Gastrocnemius medialis (tissue), 4 donors: ENCODE measurements at regions not wholly inside any gene's neighbourhood (a gene's known extent, or its start where the extent isn't known, plus 50 kb on each side); places are given as distances from the start of the nearest gene placed in this dataset.

ENCODE experiments used
- ATAC-seq, 2 donors: fragments of 150-250 bp; one replicate each; pipeline ENCODE4 v1.9.1; 2016
- DNase-seq, 2 donors: peaks; one replicate each; pipeline ENCODE4 v3.0.0-alpha.2; 2019
- H3K27ac ChIP-seq, 4 donors: fragments of 200-600 bp; sonication (generic); 1 replicate in 1 of 4; 2 replicates in 3 of 4; pipeline ENCODE4 v1.5.1; 2016 to 2018; ENCODE audit warnings: mild to moderate bottlenecking in 2 of 4, moderate library complexity in 1 of 4
- H3K27me3 ChIP-seq, 3 donors: fragments of 200-600 bp; sonication (generic) in 2 of 3; 1 replicate in 1 of 3; 2 replicates in 2 of 3; pipeline versions ENCODE4 v1.5.1 to v1.6.0; 2016 to 2019; ENCODE audit warnings: mild to moderate bottlenecking in 1 of 3, moderate library complexity in 1 of 3
- H3K36me3 ChIP-seq, 2 donors: fragments of 200-600 bp; sonication (generic) in 1 of 2; one replicate each; pipeline ENCODE4 v1.5.1; 2017 to 2018
- H3K4me1 ChIP-seq, 2 donors: fragments of 200-600 bp; sonication (generic) in 1 of 2; one replicate each; pipeline ENCODE4 v1.5.1; 2016 to 2017; ENCODE audit warnings: mild to moderate bottlenecking in 2 of 2
- H3K4me3 ChIP-seq, 4 donors: fragments of 200-600 bp; sonication (generic) in 3 of 4; 1 replicate in 1 of 4; 2 replicates in 3 of 4; pipeline ENCODE4 v1.5.1; 2016 to 2019; ENCODE audit warnings: mild to moderate bottlenecking in 2 of 4
- H3K9me3 ChIP-seq, 3 donors: fragments of 200-600 bp; sonication (generic) in 2 of 3; 1 replicate in 1 of 3; 2 replicates in 2 of 3; pipeline ENCODE4 v1.5.1; 2016 to 2019
- CTCF ChIP-seq, 5 experiments: fragments of 450-650 bp in 3 of 5; fragments of 200-600 bp in 2 of 5; sonication (generic) in 2 of 5; IDR thresholded peaks in 4 of 5; conservative IDR thresholded peaks in 1 of 5; 1 replicate in 4 of 5; 2 replicates in 1 of 5; pipeline ENCODE4 v1.5.1; 2016 to 2019; ENCODE audit warnings: antibody characterized with exemption in 5 of 5, mild to moderate bottlenecking in 3 of 5, moderate library complexity in 3 of 5
- POLR2A ChIP-seq, 2 donors: fragments of 450-650 bp; IDR thresholded peaks; one replicate each; pipeline ENCODE4 v1.6.1; 2017; ENCODE audit warnings: antibody characterized with exemption in 2 of 2, mild to moderate bottlenecking in 2 of 2, moderate library complexity in 2 of 2
- in situ Hi-C, 4 donors: fragments of 200-750 bp; cut with MboI; loops; one replicate each; pipeline versions ENCODE4 v1.15.0 to v1.8.0; 2017; ENCODE audit warnings: low sequenced_read_pairs in 4 of 4
- intact Hi-C: fragments of 100-400 bp; cut with DNase I; formaldehyde crosslinking; loops from one replicate; pipeline ENCODE4 v1.15.1; 2023; ENCODE audit warnings: low total_unique reads

GRCh38 chr6:144854654-144855053 lies 569.5 kb downstream of the UTRN start:
- no peak for ATAC-seq
- TF ChIP-seq CTCF (IDR thresholded peaks at IDR 0.05 in 4 of 5, conservative IDR thresholded peaks at IDR 0.05 in 1 of 5) (no peak), POLR2A (IDR thresholded peaks at IDR 0.05) (no peak)
- in situ Hi-C loops: no loop called here
- Histone ChIP-seq H3K27me3 (no peaks in the 10 kb centered on the region), H3K9me3 (no peaks in the 10 kb centered on the region), H3K4me1 (no peaks in the 10 kb centered on the region), H3K4me3 (no peak overlapping the region), H3K27ac (no peak overlapping the region), H3K36me3 (peaks cover 0 to 21% of the 10 kb centered on the region in 2 donors)
- no peak for DNase-seq
- intact Hi-C loops: no loop called here

GRCh38 chr6:144855375-144855774 lies 570.2 kb downstream of the UTRN start:
- H3K4me3 ChIP-seq: no peak overlapping the region
- no peak for TF ChIP-seq POLR2A (IDR thresholded peaks at IDR 0.05)
- no peak for TF ChIP-seq CTCF (IDR thresholded peaks at IDR 0.05 in 4 of 5, conservative IDR thresholded peaks at IDR 0.05 in 1 of 5)
- no peaks in the 10 kb centered on the region for H3K4me1 ChIP-seq
- peaks cover 0 to 14% of the 10 kb centered on the region in 2 donors for H3K36me3 ChIP-seq
- no peak for DNase-seq
- in situ Hi-C loops: no loop called here
- ATAC-seq: no peak
- H3K27me3 ChIP-seq: no peaks in the 10 kb centered on the region
- H3K9me3 ChIP-seq: no peaks in the 10 kb centered on the region
- intact Hi-C loops: no loop called here
- no peak overlapping the region for H3K27ac ChIP-seq

GRCh38 chr6:144855812-144856531 lies 570.8 kb downstream of the UTRN start:
- intact Hi-C loops: no loop called here

GRCh38 chr6:144856622-144857021 lies 571.5 kb downstream of the UTRN start:
- DNase-seq: no peak
- in situ Hi-C loops (no loop called here), intact Hi-C loops (no loop called here)
- H3K9me3 ChIP-seq: no peaks in the 10 kb centered on the region
- peaks cover 0 to 5% of the 10 kb centered on the region in 2 donors for H3K36me3 ChIP-seq
- TF ChIP-seq POLR2A (IDR thresholded peaks at IDR 0.05): no peak
- no peak for TF ChIP-seq CTCF (IDR thresholded peaks at IDR 0.05 in 4 of 5, conservative IDR thresholded peaks at IDR 0.05 in 1 of 5)
- ATAC-seq: no peak
- H3K27me3 ChIP-seq: no peaks in the 10 kb centered on the region
- H3K27ac ChIP-seq: no peak overlapping the region
- no peaks in the 10 kb centered on the region for H3K4me1 ChIP-seq
- no peak overlapping the region for H3K4me3 ChIP-seq

More at GRCh38 chr6:144855812-144856531, 570.8 kb downstream of the UTRN start:
- no peaks in the 10 kb centered on the region for H3K9me3 ChIP-seq
- ATAC-seq: no peak
- no peaks in the 10 kb centered on the region for H3K27me3 ChIP-seq
- H3K4me3 ChIP-seq: no peak overlapping the region
- in situ Hi-C loops: no loop called here
- TF ChIP-seq POLR2A (IDR thresholded peaks at IDR 0.05): no peak
- no peak for TF ChIP-seq CTCF (IDR thresholded peaks at IDR 0.05 in 4 of 5, conservative IDR thresholded peaks at IDR 0.05 in 1 of 5)
- H3K27ac ChIP-seq: no peak overlapping the region
- H3K4me1 ChIP-seq: no peaks in the 10 kb centered on the region
- peaks cover 0 to 11% of the 10 kb centered on the region in 2 donors for H3K36me3 ChIP-seq
- no peak for DNase-seq

GRCh38 chr6:144857086-144857485 lies 572.0 kb downstream of the UTRN start:
- Histone ChIP-seq H3K4me3 (no peak overlapping the region), H3K27me3 (no peaks in the 10 kb centered on the region), H3K9me3 (no peaks in the 10 kb centered on the region), H3K27ac (no peak overlapping the region), H3K4me1 (no peaks in the 10 kb centered on the region), H3K36me3 (peaks cover 0 to under 1% of the 10 kb centered on the region in 2 donors)
- in situ Hi-C loops (no loop called here), intact Hi-C loops (no loop called here)
- TF ChIP-seq POLR2A (IDR thresholded peaks at IDR 0.05) (no peak), CTCF (IDR thresholded peaks at IDR 0.05 in 4 of 5, conservative IDR thresholded peaks at IDR 0.05 in 1 of 5) (no peak)
- DNase-seq (no peak), ATAC-seq (no peak)
